HT-29 (cell line): ENCODE measurements at regions not wholly inside any gene's neighbourhood (a gene's known extent, or its start where the extent isn't known, plus 50 kb on each side); places are given as distances from the start of the nearest gene placed in this dataset.
"Not testable (repeated sequence)": the region's sequence is repeated elsewhere in the genome, so short reads cannot be mapped to it uniquely, and the experiment has no call there.

Source experiments
- DNase-seq: peaks from one replicate; pipeline ENCODE4 v3.0.0-alpha.2; 2015; ENCODE audit warnings: low spot score

DNA sequence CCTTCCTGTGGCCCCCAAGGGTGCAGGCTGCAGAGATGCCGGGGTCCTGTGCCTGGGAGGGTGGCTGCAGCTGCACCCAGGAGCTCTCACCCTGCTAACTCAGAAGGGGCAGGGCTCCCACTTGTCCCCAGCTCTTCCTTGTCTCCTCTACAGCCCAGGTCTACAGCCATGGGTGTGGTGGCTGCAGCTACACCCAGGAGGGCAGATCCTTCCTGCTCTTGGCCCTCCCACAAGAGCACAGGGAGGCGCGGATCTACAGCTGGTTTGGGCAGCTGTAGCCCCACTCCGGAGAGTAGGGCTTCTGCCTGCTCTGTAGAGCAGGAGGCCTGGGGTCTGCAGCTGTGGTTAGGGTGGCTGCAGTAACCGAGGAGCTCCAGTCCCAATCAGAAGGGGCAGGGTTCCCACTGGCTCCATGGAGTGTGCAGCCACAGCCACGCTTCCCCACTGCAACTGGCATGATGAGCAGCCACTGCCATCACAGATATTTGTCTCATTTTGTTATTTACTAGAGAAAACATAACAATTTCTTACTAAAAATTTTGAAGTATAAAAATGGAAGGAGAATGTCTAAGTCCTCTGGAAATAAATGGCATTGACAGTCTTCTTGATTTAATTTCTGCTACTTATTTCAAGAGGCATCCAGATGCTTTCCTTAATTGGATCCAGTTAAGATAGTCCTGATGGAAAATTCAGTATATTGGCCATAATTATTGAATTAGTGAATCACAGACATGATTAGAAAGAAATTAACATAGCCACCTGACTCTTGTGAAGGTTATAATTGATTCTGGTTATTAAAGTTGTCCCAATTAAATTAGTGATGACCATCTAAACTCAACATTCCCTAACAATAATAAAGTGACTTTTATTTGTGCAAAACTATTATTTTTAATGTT lies 233.6 kb downstream of the KCNE4 start:
- no peak for DNase-seq

DNA sequence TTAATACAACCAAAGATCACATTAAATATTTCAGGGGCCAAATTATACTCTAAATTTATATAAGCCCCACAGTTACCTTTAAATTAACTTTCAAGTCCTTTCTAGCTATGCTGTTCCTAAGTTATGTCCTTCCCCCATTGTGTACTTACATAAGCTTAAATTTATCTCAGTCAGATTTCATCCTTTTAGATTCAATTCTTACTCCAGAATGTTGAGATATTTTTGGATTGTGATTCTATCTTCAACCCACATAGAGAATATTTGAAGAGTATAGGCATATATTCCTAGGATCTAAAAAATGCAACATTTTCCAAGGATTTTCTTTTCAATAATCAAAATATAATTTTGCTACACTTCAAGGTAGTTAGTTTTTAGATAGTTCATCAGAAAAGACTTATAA lies 242.8 kb downstream of the KCNE4 start:
- DNase-seq = no peak

DNA sequence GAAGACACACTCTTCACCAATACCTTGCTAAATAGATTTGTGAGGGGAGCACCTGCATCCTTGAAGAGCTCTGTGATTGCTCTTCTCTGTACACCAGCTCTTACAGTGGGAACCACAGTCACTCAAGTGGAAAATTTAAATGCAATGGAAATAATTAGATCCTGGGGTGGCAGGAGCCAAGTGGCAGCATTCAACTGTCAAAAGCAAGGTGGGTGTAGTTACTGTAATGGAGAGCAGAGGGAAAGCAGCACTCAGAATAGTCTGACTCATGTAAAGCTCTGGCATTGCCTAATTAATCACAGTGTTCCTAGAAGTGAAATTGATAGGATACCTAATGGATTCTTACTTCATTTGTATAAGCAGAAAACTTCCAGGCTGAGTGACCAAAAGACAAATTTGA lies 245.8 kb downstream of the KCNE4 start:
- no peak for DNase-seq

DNA sequence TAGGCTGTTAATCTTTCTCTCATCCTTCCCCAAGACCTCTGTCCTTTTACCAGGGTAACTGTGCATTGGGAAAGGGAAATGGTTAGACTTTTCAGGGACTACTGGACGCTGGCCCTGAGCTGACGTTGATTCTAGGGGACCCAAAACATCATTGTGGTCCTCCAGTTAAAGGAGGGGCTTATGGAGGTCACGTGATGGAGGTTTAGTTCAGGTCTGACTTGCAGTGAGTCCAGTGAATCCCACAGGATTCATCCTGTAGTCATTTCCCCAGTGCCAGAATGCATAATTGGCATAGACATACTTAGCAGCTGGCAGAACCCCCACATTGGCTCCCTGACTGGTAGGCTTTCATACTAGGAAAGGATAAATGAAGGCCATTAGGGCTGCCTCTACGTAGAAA lies 246.3 kb downstream of the KCNE4 start:
- DNase-seq = not testable (repeated sequence)

DNA sequence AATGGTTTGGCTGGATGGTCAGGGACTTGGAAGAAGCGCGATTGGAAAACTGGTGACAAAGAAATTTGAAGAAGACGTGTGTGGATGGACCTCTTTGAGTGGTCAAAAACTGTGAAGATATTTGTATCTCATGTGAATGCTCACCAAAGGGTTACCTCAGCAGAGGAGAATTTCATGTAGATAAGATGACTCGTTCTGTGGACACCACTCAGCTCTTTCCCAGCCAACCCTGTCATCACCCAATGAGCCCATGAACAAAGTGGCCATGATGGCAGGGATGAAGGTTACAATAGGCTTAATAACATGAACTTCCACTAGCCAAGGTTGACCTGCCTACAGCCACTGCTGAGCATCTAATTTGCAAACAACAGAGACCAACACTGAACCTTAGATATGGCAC lies 248.3 kb downstream of the KCNE4 start:
- DNase-seq = no peak

DNA sequence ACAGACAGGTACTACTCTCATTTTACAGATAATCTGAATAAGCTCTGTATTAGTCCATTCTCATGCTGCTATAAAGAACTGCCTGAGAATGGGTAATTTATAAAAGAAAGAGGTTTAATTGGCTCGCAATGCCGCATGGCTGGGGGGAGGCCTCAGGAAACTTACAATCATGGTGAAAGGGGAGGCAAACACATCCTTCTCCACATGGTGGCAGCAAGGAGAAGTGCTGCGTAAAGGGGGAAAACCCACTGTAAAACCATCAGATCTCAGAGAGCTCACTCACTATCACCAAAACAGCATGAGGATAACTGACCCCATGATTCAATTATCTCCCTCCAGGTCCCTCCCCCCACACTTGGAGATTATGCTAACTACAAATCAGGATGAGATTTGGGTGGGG lies 254.4 kb downstream of the KCNE4 start:
- peak; percentile 45 for DNase-seq

DNA sequence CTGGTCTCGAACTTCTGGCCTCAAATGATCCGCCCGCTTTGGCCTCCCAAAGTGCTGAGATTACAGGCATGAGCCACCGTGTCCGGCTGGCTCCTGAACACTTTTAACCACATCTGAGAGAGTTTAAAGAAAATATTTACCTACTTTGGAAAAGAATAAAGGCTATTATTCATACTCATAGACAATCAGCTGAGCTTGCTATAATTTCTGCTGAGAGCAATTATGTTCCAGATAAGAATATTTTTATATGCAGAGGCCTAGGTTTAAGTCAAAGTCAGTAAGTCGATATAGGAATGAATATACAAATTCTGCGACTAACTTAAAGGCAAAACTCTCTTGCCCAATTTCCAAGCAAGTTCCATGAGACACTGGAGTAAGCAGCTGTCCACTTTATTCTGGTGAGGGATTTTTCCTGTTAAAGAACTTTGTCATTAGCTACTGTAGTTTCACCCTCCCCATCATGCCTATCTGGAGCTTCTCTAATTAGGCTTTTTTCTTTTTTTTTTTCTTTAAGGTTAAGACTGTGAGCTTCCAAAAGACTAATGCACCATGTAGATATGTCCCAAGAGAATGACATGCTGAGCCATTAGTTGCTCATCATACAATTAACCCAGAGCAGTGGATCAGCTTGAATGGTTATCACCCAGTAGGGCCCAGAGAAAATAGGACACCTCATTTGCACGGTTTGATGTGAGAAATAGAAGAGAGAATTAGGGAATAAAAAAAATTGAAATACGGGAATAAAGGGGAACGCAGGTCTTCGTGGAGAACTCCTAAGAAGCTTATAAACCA lies 260.1 kb downstream of the KCNE4 start:
- DNase-seq = no peak

DNA sequence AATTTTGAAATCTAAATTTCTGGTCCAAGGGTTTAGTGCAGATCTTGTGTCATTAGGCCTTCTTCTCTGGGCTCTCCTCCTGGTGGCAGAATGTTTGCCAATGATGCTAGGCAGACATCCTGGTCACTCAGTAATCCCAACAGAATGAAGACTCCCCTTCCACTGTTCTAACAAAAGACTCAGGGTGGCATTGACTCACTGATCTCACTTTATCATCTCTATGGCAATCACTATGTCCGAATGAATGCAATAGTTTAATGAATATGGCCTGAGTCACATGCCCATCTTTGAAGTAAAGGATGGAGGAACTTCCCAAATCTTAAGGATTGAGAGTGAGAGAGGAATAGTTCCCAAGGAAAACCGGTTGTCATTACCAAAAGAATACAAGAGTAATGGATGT lies 261.1 kb downstream of the KCNE4 start:
- no peak for DNase-seq

DNA sequence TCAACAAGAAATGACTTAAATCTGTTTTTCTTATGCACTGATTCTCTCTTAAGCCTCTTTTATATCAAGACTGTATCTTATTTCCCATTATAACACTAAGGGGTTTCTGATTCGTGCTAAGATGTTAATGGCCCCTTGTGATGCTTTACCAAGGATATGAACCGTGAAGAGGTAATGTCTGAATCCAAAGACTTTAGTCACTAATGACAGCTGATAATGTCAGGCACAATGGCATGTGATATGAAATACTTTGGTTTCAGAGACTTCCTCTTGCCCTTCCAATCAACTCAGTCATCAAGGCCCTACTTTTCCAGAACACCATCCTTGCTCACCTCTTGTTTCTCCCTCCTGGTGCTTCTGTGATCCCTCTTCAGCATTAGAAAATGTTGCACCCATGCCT lies 262.8 kb downstream of the KCNE4 start:
- no peak for DNase-seq

DNA sequence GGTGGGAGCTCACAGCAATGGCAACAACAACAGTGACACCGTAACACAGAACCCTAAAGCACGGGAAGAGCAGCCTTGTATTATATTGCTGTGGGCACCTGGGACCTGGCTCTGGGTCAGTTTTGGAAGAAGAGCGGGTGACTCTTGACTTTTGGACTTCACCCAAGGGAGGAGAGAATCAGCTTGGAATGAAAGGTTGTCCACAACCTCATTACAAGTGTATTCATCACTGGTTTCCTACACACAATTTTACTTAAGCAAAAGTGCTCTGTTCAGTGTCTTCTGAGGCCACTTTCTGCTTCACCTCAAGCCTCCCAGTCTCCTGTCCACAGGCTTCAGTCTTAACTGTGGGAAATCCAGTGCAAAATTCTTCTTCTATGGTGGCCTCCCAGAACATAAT lies 263.8 kb downstream of the KCNE4 start:
- no peak for DNase-seq

DNA sequence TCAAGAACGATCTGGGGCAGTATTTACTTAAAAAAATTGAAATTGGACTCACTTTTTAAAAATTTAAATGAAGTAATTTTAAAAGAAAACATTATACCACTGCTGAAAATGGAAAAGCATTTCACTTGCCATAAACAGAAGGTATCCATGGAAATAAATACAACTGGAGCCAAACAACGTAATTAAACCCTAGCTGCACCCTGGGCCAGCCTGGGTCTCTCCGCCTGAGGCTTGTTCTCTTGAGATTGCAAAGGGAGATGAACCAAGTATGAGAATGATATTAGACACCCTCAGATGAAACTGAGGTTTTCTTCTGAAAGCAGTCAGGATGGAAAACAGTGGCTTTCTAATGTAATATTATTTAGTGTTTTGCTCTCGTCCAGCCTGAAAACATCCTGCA lies 264.4 kb downstream of the KCNE4 start:
- no peak for DNase-seq

DNA sequence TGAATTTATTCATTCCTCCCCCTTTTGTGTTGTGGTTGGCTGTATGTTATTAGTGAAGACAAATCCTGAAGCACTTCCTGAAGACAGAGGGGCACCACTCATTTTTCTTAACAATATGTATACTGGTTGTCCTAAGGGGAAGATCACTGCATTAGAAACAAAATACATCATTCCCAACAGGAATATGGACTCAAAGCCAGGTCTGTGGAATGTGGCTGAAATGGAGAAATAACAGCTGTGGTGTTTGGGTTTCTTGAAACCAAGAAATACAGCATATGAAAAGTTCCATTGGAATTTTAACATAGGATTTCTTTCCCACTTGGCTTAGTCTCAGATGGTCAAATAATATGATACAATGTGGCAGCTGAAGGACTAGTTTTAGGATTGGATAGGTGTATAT lies 267.6 kb downstream of the KCNE4 start:
- no peak for DNase-seq

DNA sequence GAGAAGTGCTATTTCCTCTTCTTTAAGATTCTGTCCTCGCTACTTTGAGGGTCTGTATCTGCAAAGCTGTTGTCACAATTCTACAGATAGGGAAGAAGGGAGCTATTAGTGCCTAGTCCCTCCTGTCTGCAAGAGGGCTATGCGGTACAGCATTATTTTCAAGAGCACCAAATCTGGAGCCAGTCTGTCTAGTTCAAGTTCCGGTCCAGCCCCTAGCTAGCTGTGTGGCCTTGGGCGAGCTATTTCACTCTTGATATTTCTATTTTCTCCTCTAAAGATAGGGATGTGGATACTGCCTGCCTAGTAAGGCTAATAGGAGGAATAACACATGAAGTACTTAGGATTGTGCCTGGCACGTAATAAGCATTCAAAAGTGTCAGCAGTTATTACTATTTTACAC lies 272.4 kb downstream of the KCNE4 start:
- DNase-seq = no peak

DNA sequence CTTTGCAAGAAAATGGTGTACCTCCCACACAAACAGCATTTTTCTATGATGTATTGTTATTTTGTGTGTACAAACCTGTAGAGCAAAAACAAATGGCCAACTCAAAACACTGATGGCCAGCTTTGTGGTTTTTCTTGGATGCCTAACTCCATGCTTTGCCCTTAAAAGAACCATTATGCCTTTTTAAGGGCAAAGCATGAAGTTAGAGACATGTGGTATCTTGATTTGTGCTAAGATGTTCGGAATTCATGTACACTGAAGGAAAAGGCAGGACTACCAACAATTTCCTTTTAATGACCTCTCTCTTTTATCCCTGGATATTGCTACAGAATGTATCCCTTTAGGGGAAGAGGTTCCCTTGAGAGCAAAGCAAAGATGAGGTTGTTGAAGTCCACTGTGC lies 273.6 kb downstream of the SCG2 start:
- no peak for DNase-seq

DNA sequence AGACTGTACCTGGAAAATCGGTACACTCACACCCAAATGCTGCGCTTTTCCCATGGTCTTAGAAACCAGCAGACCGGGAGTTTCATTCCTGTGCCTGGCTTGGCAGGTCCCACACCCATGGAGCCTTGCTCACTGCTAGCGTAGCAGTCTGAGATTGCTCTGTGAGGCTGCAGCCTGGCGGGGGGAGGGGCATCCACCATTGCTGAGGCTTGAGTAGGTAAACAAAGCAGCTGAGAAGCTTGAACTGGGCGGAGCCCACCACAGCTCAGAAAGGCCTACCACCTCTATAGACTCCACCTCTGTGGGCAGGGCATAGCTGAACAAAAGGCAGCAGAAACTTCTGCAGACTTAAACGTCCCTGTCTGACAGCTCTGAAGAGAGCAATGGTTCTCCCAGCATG lies 271.4 kb downstream of the SCG2 start:
- DNase-seq = not testable (repeated sequence)

DNA sequence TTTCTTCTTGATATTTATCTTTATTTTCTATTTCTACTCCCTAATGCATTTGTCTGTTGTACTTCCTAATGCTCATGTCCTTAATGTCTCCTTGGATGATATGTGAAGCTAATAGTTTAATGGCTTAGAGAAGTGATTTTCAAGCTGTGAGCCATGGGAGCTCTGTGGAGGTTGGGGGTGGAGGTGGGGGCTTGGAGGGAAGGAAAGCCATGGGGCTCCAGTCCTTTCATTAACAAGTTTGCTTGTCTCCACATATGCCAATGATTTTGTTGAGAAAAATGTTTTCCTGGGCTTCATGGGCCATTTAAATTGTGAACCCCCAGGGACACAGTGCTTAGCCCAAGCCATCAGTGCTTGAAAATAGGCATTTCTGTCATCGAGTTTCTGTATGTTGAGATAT lies 264.1 kb downstream of the SCG2 start:
- DNase-seq = no peak

DNA sequence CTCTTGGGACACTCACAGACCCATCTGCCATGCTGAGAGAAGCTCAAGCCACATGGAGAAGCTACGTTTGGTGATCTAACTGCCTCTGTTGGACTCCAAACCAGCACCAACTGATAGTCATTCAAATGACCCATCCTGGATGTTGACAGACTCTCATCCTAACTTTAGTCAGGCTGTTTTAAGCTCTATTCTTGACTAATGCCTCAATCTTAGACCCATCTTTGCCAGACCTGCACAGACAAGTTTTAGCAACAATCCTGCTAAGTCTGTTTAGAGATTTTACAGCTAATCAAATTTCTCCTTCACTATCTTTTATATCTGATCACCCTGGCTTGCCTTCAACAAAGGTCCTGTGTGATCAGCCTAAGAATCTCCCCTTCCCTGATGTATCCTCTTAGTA lies 245.1 kb downstream of the SCG2 start:
- no peak for DNase-seq

DNA sequence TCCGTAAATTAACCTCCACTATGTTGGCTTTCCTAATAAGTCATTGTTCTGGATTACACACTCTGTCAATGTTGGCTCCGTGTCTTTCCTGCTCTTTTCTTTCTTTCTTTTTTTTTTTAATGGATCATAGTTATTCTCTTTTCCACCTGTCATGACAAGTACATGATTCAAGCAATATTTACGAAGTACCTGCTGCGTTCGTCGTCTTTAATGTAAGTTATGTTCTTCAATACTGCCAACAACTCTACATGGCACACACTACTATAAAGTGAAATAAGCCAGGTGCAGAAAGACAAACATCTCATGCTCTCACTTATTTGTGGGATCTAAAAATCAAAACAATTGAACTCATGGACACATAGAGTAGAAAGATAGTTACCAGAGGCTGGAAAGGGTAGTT lies 239.1 kb downstream of the SCG2 start:
- no peak for DNase-seq

DNA sequence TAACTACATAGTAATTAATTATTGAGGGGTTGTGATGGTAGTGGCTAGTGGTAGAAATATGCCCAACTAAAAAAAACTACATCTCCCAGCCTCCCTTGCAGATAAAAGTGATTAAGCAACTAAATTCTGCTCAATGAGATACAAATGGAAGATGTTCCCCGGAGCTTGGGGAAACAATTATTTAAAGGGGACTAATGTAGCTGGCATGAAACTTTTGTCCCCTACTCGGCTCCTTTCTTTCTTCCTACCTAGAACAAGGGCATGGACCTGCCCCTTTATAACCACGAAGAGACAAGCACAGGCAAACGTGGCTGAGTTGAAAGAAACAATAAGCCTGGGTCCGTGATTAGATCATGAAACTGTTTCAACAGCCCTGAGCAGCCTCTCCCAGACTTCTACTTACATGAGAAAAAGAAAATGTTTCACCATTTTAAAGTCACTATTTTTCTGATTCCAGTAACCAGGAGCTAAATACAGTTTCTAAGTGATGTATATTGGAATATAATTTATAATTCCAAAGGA lies 236.9 kb downstream of the SCG2 start:
- no peak for DNase-seq

DNA sequence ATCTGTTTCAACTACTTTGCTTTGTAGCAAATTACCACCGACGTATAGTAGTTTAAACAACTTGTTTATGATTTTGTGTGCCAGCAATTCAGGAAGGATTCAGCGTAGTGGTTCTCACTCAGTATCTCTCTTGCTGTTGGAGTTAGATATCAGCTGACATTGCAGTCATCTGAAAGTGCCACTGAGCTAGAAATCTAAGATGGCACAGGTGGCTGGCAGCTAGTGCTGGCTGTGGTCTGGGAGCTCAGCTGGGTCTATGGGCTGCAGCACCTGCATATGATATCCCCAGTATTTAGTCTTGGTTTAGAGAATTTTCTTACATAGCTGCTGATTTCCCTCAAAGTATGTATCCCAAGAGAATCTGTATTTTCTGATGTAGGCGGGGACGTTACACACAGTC lies 235.6 kb downstream of the SCG2 start:
- DNase-seq = no peak

DNA sequence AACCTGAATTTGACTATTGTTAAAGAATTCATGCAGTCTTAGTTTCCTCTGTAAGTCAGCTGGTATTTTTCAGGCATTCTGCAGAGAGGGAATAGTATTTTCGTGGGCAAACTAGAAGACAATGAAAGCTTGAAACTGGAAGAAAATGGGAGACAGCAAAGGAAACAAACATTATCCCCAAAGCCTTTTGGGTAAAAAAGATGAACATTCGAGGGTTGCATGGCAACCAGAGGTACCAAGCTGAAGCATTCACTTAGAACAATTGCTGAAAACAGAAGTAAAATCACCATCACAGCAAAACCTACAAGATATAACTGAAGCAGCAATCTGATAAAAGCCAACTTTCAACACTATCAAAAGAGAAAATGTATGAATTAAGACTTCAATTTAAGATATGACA lies 233.7 kb downstream of the SCG2 start:
- no peak for DNase-seq

DNA sequence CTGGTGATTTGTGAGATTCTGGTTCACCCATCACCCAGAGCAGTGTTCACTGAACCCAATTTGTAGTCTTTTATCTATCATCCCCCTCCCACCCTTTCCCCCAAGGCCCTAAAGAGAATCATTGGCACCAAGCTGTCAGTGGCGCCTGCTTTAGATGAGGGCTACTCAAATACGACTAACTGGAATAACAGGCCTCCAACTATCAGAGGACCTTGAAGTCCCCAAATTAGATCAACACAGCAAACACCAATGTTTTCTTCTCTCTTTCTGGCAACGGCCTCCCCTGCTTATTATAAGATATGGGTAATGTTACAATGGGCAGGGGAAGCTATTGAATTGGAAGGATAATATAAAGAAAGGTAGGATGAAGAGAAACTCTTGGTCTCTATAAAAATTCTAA lies 232.3 kb downstream of the SCG2 start:
- no peak for DNase-seq

DNA sequence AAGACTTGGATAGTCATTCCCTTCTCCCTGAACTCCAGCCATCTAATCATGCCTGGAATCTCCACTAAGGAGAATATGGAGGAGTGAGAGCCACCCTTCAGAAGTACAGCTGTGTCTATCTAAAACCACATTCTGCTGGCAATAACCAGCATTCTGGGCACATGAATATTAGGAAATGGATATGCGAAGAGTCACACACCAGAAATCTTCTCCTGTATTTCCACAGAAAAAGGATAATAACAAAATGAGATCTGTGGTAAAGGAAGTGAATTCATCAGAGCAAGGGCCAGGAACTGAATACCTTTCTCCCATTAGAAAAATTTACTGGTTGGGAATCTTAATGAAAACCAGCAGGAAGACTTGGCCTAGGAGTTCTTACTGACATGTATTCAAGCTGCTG lies 218.8 kb downstream of the SCG2 start:
- no peak for DNase-seq
